ENCODE measurements at regions not wholly inside any gene's neighbourhood (a gene's known extent, or its start where the extent isn't known, plus 50 kb on each side); places are given as distances from the start of the nearest gene placed in this dataset.

GRCh38 chr2:236819275-236820002 lies 249.8 kb downstream of the ACKR3 start:
- CTCF ChIA-PET = no interaction called here
- no peak for DNase-seq
- WGBS (ENCODE audit: insufficient coverage) = 88% methylated on average over 14 of the region's 19 CpGs
- Histone ChIP-seq H3K27me3 (replicated peaks in 2 of 5; ENCODE audit: control insufficient read depth in 4 of 5, insufficient read depth in 5 of 5, low read length in 4 of 5) (peaks cover 0 to 6% (median 0%) of the 10 kb centered on the region in 5 experiments), H3K9me3 (ENCODE audit: control extremely low read depth in 1 of 5, control insufficient read depth in 4 of 5, insufficient read depth in 2 of 5, low read depth in 1 of 5, low read length in 4 of 5) (peaks cover 0 to 6% (median 0%) of the 10 kb centered on the region in 5 experiments), H3K4me3 (ENCODE audit: control insufficient read depth in 1 of 7, extremely low read depth in 1 of 7, insufficient read depth in 4 of 7, low read depth in 2 of 7, low read length in 6 of 7) (no peak overlapping the region), H3K4me1 (ENCODE audit: control extremely low read depth in 1 of 4, control insufficient read depth in 4 of 4, insufficient read depth in 4 of 4, low read length in 3 of 4) (no peaks in the 10 kb centered on the region), H3K27ac (ENCODE audit: insufficient read depth in 1 of 2, low read depth in 1 of 2, low read length in 2 of 2, poor library complexity in 1 of 2, severe bottlenecking in 2 of 2) (no peak overlapping the region), H3K36me3 (ENCODE audit: control insufficient read depth in 4 of 4, insufficient read depth in 4 of 4, low read length in 3 of 4) (no peaks in the 10 kb centered on the region)
- POLR2A ChIA-PET = no interaction called here

GRCh38 chr2:236820763-236821344 lies 251.2 kb downstream of the ACKR3 start:
- Histone ChIP-seq H3K9me3 (ENCODE audit: control extremely low read depth in 1 of 5, control insufficient read depth in 4 of 5, insufficient read depth in 2 of 5, low read depth in 1 of 5, low read length in 4 of 5) (peaks cover 0 to 6% (median 0%) of the 10 kb centered on the region in 5 experiments), H3K4me3 (ENCODE audit: control insufficient read depth in 1 of 7, extremely low read depth in 1 of 7, insufficient read depth in 4 of 7, low read depth in 2 of 7, low read length in 6 of 7) (no peak overlapping the region), H3K36me3 (ENCODE audit: control insufficient read depth in 4 of 4, insufficient read depth in 4 of 4, low read length in 3 of 4) (no peaks in the 10 kb centered on the region), H3K4me1 (ENCODE audit: control extremely low read depth in 1 of 4, control insufficient read depth in 4 of 4, insufficient read depth in 4 of 4, low read length in 3 of 4) (no peaks in the 10 kb centered on the region), H3K27ac (ENCODE audit: insufficient read depth in 1 of 2, low read depth in 1 of 2, low read length in 2 of 2, poor library complexity in 1 of 2, severe bottlenecking in 2 of 2) (no peak overlapping the region), H3K27me3 (replicated peaks in 2 of 5; ENCODE audit: control insufficient read depth in 4 of 5, insufficient read depth in 5 of 5, low read length in 4 of 5) (peaks cover 0 to 6% (median 0%) of the 10 kb centered on the region in 5 experiments)
- DNase-seq = no peak
- POLR2A ChIA-PET = no interaction called here
- CTCF ChIA-PET = no interaction called here
- 96% methylated on average over 10 of the region's 10 CpGs for WGBS (ENCODE audit: insufficient coverage)

GRCh38 chr2:236823041-236823629 lies 253.5 kb downstream of the ACKR3 start:
- WGBS (ENCODE audit: insufficient coverage) = 97% methylated on average over 16 of the region's 16 CpGs

GRCh38 chr2:236823963-236824362 lies 254.3 kb downstream of the ACKR3 start:
- peaks cover 0 to 6% (median 0%) of the 10 kb centered on the region in 5 experiments for H3K27me3 ChIP-seq (replicated peaks in 2 of 5; ENCODE audit: control insufficient read depth in 4 of 5, insufficient read depth in 5 of 5, low read length in 4 of 5)
- ChIA-PET POLR2A (no interaction called here), CTCF (no interaction called here)
- 96% methylated on average over 2 of the region's 4 CpGs for WGBS (ENCODE audit: insufficient coverage)
- DNase-seq = no peak
- no peak overlapping the region for H3K27ac ChIP-seq (ENCODE audit: insufficient read depth in 1 of 2, low read depth in 1 of 2, low read length in 2 of 2, poor library complexity in 1 of 2, severe bottlenecking in 2 of 2)
- no peak overlapping the region for H3K4me3 ChIP-seq (ENCODE audit: control insufficient read depth in 1 of 7, extremely low read depth in 1 of 7, insufficient read depth in 4 of 7, low read depth in 2 of 7, low read length in 6 of 7)
- peaks cover 0 to 6% (median 0%) of the 10 kb centered on the region in 5 experiments for H3K9me3 ChIP-seq (ENCODE audit: control extremely low read depth in 1 of 5, control insufficient read depth in 4 of 5, insufficient read depth in 2 of 5, low read depth in 1 of 5, low read length in 4 of 5)
- no peaks in the 10 kb centered on the region for H3K4me1 ChIP-seq (ENCODE audit: control extremely low read depth in 1 of 4, control insufficient read depth in 4 of 4, insufficient read depth in 4 of 4, low read length in 3 of 4)
- H3K36me3 ChIP-seq (ENCODE audit: control insufficient read depth in 4 of 4, insufficient read depth in 4 of 4, low read length in 3 of 4) = no peaks in the 10 kb centered on the region

More at GRCh38 chr2:236823041-236823629, 253.5 kb downstream of the ACKR3 start:
- ChIA-PET CTCF (no interaction called here), POLR2A (no interaction called here)
- Histone ChIP-seq H3K27me3 (replicated peaks in 2 of 5; ENCODE audit: control insufficient read depth in 4 of 5, insufficient read depth in 5 of 5, low read length in 4 of 5) (peaks cover 0 to 6% (median 0%) of the 10 kb centered on the region in 5 experiments), H3K9me3 (ENCODE audit: control extremely low read depth in 1 of 5, control insufficient read depth in 4 of 5, insufficient read depth in 2 of 5, low read depth in 1 of 5, low read length in 4 of 5) (peaks cover 0 to 6% (median 0%) of the 10 kb centered on the region in 5 experiments), H3K4me3 (ENCODE audit: control insufficient read depth in 1 of 7, extremely low read depth in 1 of 7, insufficient read depth in 4 of 7, low read depth in 2 of 7, low read length in 6 of 7) (no peak overlapping the region), H3K36me3 (ENCODE audit: control insufficient read depth in 4 of 4, insufficient read depth in 4 of 4, low read length in 3 of 4) (no peaks in the 10 kb centered on the region), H3K4me1 (ENCODE audit: control extremely low read depth in 1 of 4, control insufficient read depth in 4 of 4, insufficient read depth in 4 of 4, low read length in 3 of 4) (no peaks in the 10 kb centered on the region), H3K27ac (ENCODE audit: insufficient read depth in 1 of 2, low read depth in 1 of 2, low read length in 2 of 2, poor library complexity in 1 of 2, severe bottlenecking in 2 of 2) (no peak overlapping the region)
- no peak for DNase-seq

GRCh38 chr2:236824836-236825235 lies 255.2 kb downstream of the ACKR3 start:
- Histone ChIP-seq H3K36me3 (ENCODE audit: control insufficient read depth in 4 of 4, insufficient read depth in 4 of 4, low read length in 3 of 4) (no peaks in the 10 kb centered on the region), H3K27me3 (replicated peaks in 2 of 5; ENCODE audit: control insufficient read depth in 4 of 5, insufficient read depth in 5 of 5, low read length in 4 of 5) (peaks cover 0 to 3% (median 0%) of the 10 kb centered on the region in 5 experiments), H3K4me3 (ENCODE audit: control insufficient read depth in 1 of 7, extremely low read depth in 1 of 7, insufficient read depth in 4 of 7, low read depth in 2 of 7, low read length in 6 of 7) (no peak overlapping the region), H3K9me3 (ENCODE audit: control extremely low read depth in 1 of 5, control insufficient read depth in 4 of 5, insufficient read depth in 2 of 5, low read depth in 1 of 5, low read length in 4 of 5) (peaks cover 0 to 6% (median 0%) of the 10 kb centered on the region in 5 experiments), H3K27ac (ENCODE audit: insufficient read depth in 1 of 2, low read depth in 1 of 2, low read length in 2 of 2, poor library complexity in 1 of 2, severe bottlenecking in 2 of 2) (no peak overlapping the region), H3K4me1 (ENCODE audit: control extremely low read depth in 1 of 4, control insufficient read depth in 4 of 4, insufficient read depth in 4 of 4, low read length in 3 of 4) (no peaks in the 10 kb centered on the region)
- WGBS (ENCODE audit: insufficient coverage) = 95% methylated on average over 2 of the region's 3 CpGs
- no peak for DNase-seq
- ChIA-PET CTCF (no interaction called here), POLR2A (no interaction called here)

- peaks cover 0 to 3% (median 0%) of the 10 kb centered on the region in 5 experiments for H3K27me3 ChIP-seq (replicated peaks in 2 of 5; ENCODE audit: control insufficient read depth in 4 of 5, insufficient read depth in 5 of 5, low read length in 4 of 5)
- POLR2A ChIA-PET = no interaction called here
- H3K4me1 ChIP-seq (ENCODE audit: control extremely low read depth in 1 of 4, control insufficient read depth in 4 of 4, insufficient read depth in 4 of 4, low read length in 3 of 4) = no peaks in the 10 kb centered on the region
- H3K36me3 ChIP-seq (ENCODE audit: control insufficient read depth in 4 of 4, insufficient read depth in 4 of 4, low read length in 3 of 4) = no peaks in the 10 kb centered on the region
- 42% methylated on average over 6 of the region's 6 CpGs for whole genome bisulfite sequencing (ENCODE audit: insufficient coverage)
- CTCF ChIA-PET = no interaction called here
- H3K27ac ChIP-seq (ENCODE audit: insufficient read depth in 1 of 2, low read depth in 1 of 2, low read length in 2 of 2, poor library complexity in 1 of 2, severe bottlenecking in 2 of 2) = no peak overlapping the region
- H3K9me3 ChIP-seq (ENCODE audit: control extremely low read depth in 1 of 5, control insufficient read depth in 4 of 5, insufficient read depth in 2 of 5, low read depth in 1 of 5, low read length in 4 of 5) = peaks cover 0 to 4% (median 0%) of the 10 kb centered on the region in 5 experiments
- DNase-seq = no peak
- H3K4me3 ChIP-seq (ENCODE audit: control insufficient read depth in 1 of 7, extremely low read depth in 1 of 7, insufficient read depth in 4 of 7, low read depth in 2 of 7, low read length in 6 of 7) = no peak overlapping the region
These were observed 256.4 kb downstream of the ACKR3 start for GRCh38 chr2:236825989-236826510.
